Panc1 (cell line): ENCODE measurements at regions not wholly inside any gene's neighbourhood (a gene's known extent, or its start where the extent isn't known, plus 50 kb on each side); places are given as distances from the start of the nearest gene placed in this dataset.

ENCODE experiments used
- CTCF ChIP-seq: fragments of 450-650 bp; IDR thresholded peaks from 2 replicates; pipeline ENCODE4 v1.5.1; 2017; ENCODE audit warnings: mild to moderate bottlenecking
- POLR2AphosphoS5 ChIP-seq: IDR thresholded peaks from 2 replicates; pipeline ENCODE4 v1.6.1; 2012; ENCODE audit warnings: mild to moderate bottlenecking, low read depth, low read length, moderate library complexity
- TF ChIP-seq, protein P1 (sequence below), 2 experiments: IDR thresholded peaks; 2 replicates each; pipeline ENCODE4 v1.6.1; 2011 to 2012; ENCODE audit warnings: low read depth in 2 of 2, control low read depth in 1 of 2, low read length in 1 of 2, mild to moderate bottlenecking in 1 of 2, moderate library complexity in 1 of 2; ENCODE audit not compliant: insufficient read depth in 1 of 2

DNA sequence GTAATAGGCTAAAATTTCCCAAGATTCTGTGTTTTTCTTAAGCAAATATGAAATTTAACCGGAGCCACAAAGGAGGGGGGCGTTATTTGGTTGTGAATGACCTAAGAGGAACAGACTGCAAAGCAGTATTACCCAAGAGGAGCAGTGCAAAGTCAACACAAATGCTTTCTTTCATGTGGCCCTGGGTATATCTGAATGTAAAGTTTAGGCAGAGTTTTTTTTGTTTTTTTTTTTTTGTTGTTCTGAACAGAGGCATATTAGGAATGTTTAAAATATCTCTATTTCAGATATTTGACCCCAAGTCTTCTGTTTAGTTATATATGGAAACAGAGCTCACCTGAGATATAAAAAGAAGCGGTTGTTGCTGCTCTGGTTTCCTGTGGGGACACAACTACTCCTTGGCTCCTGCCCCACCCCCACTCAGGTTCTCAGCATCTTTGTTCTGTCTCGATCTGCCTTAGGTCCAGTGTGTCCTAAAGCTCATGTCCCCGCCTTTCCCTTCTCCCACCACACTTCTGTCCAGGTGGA is 220.7 kb downstream of the RFC3 start:
- TF ChIP-seq CTCF: no peak
- TF ChIP-seq POLR2AphosphoS5: no peak
- TF ChIP-seq, protein P1, sequence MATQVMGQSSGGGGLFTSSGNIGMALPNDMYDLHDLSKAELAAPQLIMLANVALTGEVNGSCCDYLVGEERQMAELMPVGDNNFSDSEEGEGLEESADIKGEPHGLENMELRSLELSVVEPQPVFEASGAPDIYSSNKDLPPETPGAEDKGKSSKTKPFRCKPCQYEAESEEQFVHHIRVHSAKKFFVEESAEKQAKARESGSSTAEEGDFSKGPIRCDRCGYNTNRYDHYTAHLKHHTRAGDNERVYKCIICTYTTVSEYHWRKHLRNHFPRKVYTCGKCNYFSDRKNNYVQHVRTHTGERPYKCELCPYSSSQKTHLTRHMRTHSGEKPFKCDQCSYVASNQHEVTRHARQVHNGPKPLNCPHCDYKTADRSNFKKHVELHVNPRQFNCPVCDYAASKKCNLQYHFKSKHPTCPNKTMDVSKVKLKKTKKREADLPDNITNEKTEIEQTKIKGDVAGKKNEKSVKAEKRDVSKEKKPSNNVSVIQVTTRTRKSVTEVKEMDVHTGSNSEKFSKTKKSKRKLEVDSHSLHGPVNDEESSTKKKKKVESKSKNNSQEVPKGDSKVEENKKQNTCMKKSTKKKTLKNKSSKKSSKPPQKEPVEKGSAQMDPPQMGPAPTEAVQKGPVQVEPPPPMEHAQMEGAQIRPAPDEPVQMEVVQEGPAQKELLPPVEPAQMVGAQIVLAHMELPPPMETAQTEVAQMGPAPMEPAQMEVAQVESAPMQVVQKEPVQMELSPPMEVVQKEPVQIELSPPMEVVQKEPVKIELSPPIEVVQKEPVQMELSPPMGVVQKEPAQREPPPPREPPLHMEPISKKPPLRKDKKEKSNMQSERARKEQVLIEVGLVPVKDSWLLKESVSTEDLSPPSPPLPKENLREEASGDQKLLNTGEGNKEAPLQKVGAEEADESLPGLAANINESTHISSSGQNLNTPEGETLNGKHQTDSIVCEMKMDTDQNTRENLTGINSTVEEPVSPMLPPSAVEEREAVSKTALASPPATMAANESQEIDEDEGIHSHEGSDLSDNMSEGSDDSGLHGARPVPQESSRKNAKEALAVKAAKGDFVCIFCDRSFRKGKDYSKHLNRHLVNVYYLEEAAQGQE (IDR thresholded peaks at IDR 0.05; ENCODE audit: insufficient read depth in 1 of 2, low read depth in 2 of 2, low read length in 1 of 2): no peak
